ENCODE measurements at regions not wholly inside any gene's neighbourhood (a gene's known extent, or its start where the extent isn't known, plus 50 kb on each side); places are given as distances from the start of the nearest gene placed in this dataset.

DNA sequence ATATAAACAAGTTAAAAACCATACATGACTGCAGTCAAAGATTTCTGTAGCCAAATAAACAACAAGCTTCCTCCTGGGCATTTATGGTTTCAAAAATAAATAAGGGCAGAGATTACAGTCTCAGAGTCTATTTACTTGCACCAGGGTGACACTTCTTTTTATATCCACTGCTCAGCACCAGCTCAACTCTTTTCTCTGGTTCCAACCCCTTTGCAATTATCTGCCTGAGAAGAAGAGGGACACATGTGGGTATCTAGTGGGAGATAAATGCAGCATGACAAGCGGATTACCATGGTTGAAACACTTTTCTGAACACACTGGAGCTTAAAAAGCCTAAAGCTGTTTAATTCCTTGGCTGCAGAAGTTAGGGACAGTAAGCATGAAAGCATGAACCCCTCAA, 311.5 kb downstream of the CNTN3 start:
- DNase-seq: no peak
- 56 to 65% methylated on average over 1 of the region's 1 CpG for WGBS, 2 donors
- Histone ChIP-seq H3K4me3 (no peak overlapping the region), H3K27ac (no peak overlapping the region), H3K9me3 (no peaks in the 10 kb centered on the region), H3K27me3 (no peaks in the 10 kb centered on the region), H3K36me3 (no peaks in the 10 kb centered on the region), H3K4me1 (no peaks in the 10 kb centered on the region)
- ATAC-seq (ENCODE audit: low FRiP score in 2 of 2): no peak
- no peak for TF ChIP-seq POLR2AphosphoS5 (IDR thresholded peaks at IDR 0.05)
- no peak for TF ChIP-seq CTCF (IDR thresholded peaks at IDR 0.05)
- no peak for TF ChIP-seq POLR2A (IDR thresholded peaks at IDR 0.05)
- TF ChIP-seq EP300 (IDR thresholded peaks at IDR 0.05): no peak

DNA sequence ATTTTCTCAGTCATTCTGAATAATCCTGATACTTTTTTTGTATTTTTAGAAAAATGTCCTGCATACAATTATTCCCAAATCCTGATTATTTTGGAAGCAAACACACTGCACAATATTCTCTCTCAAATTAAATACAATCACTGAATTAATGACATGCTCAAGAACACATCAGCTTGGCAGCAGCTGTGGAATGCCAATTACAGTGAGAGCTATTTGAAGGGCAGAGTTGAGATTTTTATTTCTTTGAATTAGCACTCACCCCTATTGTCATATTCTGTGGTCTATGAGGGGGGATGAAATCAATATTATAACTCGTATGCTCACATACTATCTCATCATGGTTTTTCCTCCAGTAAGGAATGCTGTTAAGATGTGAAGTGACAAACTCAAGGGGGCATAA, 312.2 kb downstream of the CNTN3 start:
- Histone ChIP-seq H3K36me3 (no peaks in the 10 kb centered on the region), H3K9me3 (no peaks in the 10 kb centered on the region), H3K4me3 (no peak overlapping the region), H3K4me1 (no peaks in the 10 kb centered on the region), H3K27ac (no peak overlapping the region), H3K27me3 (no peaks in the 10 kb centered on the region)
- no peak for TF ChIP-seq CTCF (IDR thresholded peaks at IDR 0.05)
- no peak for TF ChIP-seq EP300 (IDR thresholded peaks at IDR 0.05)
- no peak for TF ChIP-seq POLR2A (IDR thresholded peaks at IDR 0.05)
- no peak for TF ChIP-seq POLR2AphosphoS5 (IDR thresholded peaks at IDR 0.05)
- 59 to 71% methylated on average over 1 of the region's 1 CpG for WGBS, 2 donors
- ATAC-seq (ENCODE audit: low FRiP score in 2 of 2) (no peak), DNase-seq (no peak)

DNA sequence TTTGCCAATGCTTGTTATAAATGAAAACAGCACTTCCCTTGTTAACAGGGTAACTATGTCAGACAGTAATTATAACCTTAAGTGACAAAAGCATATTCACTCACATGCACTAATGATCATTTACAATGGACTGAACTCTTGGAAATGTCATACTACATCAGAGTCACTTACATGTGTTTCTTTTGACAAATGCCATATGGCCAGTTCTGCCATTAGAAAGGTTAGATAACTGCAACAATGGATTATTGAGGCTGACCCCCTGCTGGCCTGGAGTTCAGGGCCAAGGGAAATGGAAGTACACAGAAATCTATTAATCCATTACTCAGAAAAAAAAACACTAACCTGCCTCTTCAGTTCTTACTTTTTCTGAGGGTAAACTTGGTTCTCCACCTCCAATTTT, 313.4 kb downstream of the CNTN3 start:
- no peak for ATAC-seq (ENCODE audit: low FRiP score in 2 of 2)
- DNase-seq: no peak
- no peaks in the 10 kb centered on the region for H3K27me3 ChIP-seq

DNA sequence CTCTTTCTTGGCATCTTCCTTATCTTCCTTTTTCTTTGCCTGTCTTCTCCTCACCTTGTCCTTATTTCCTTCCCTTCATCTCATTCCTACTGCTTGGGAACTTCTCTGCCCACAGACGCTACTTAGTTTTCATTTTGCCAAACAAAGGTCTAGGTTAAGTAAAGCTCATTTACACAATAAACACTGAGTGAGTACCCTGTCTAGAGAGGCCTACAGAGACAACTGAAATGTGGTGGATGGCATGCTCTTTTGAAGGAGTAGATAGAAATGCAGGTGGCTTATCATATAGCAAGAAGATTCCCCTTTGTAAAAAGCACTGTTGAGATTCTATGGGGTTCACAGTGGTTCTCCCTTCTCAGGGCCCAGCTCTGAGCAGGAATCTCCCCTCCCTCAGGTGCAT, 319.0 kb downstream of the CNTN3 start:
- Histone ChIP-seq H3K27ac (no peak overlapping the region), H3K9me3 (no peaks in the 10 kb centered on the region), H3K36me3 (no peaks in the 10 kb centered on the region), H3K4me1 (no peaks in the 10 kb centered on the region), H3K4me3 (no peak overlapping the region), H3K27me3 (no peaks in the 10 kb centered on the region)
- 83 to 88% methylated on average over 1 of the region's 1 CpG for WGBS, 2 donors
- ATAC-seq (ENCODE audit: low FRiP score in 2 of 2): no peak
- DNase-seq: no peak
- TF ChIP-seq POLR2A (IDR thresholded peaks at IDR 0.05): no peak
- no peak for TF ChIP-seq EP300 (IDR thresholded peaks at IDR 0.05)
- no peak for TF ChIP-seq CTCF (IDR thresholded peaks at IDR 0.05)
- no peak for TF ChIP-seq POLR2AphosphoS5 (IDR thresholded peaks at IDR 0.05)

More for the DNA sequence above, 313.4 kb downstream of the CNTN3 start:
- Histone ChIP-seq H3K4me3 (no peak overlapping the region), H3K4me1 (no peaks in the 10 kb centered on the region), H3K36me3 (no peaks in the 10 kb centered on the region), H3K9me3 (no peaks in the 10 kb centered on the region), H3K27ac (no peak overlapping the region)
- TF ChIP-seq CTCF (IDR thresholded peaks at IDR 0.05) (no peak), POLR2AphosphoS5 (IDR thresholded peaks at IDR 0.05) (no peak), EP300 (IDR thresholded peaks at IDR 0.05) (no peak), POLR2A (IDR thresholded peaks at IDR 0.05) (no peak)

- Histone ChIP-seq H3K9me3 (no peaks in the 10 kb centered on the region), H3K4me1 (no peaks in the 10 kb centered on the region), H3K27ac (no peak overlapping the region), H3K4me3 (no peak overlapping the region), H3K27me3 (no peaks in the 10 kb centered on the region), H3K36me3 (no peaks in the 10 kb centered on the region)
- no peak for ATAC-seq (ENCODE audit: low FRiP score in 2 of 2)
- TF ChIP-seq POLR2AphosphoS5 (IDR thresholded peaks at IDR 0.05) (no peak), EP300 (IDR thresholded peaks at IDR 0.05) (no peak), POLR2A (IDR thresholded peaks at IDR 0.05) (no peak), CTCF (IDR thresholded peaks at IDR 0.05) (no peak)
- no peak for DNase-seq
- WGBS, 2 donors: 43 to 56% methylated on average over 2 of the region's 2 CpGs
Measured at GRCh38 chr3:74288761-74289160, 325.7 kb downstream of the CNTN3 start.

All from upper lobe of left lung (tissue), 6 donors.